Adipocyte (in vitro differentiated cells): ENCODE measurements at regions not wholly inside any gene's neighbourhood (a gene's known extent, or its start where the extent isn't known, plus 50 kb on each side); places are given as distances from the start of the nearest gene placed in this dataset.

Experiments
- DNase-seq: peaks from one replicate; pipeline ENCODE4 v3.0.0-alpha.2; 2015; ENCODE audit warnings: low read depth
- H3K27me3 ChIP-seq: replicated peaks from 2 replicates; pipeline ENCODE4 v1.7.0; 2013; ENCODE audit warnings: mild to moderate bottlenecking, low read length, moderate library complexity; ENCODE audit not compliant: control insufficient read depth, insufficient read depth
- H3K36me3 ChIP-seq: 2 replicates; pipeline ENCODE4 v1.7.0; 2013; ENCODE audit warnings: low read length, mild to moderate bottlenecking, moderate library complexity; ENCODE audit not compliant: control insufficient read depth, insufficient read depth, severe bottlenecking
- H3K4me1 ChIP-seq: 2 replicates; pipeline ENCODE4 v1.7.0; 2013; ENCODE audit warnings: mild to moderate bottlenecking, low read length, moderate library complexity; ENCODE audit not compliant: control insufficient read depth, insufficient read depth
- H3K4me3 ChIP-seq: 2 replicates; pipeline ENCODE4 v1.7.0; 2013; ENCODE audit warnings: mild to moderate bottlenecking, low read length, moderate library complexity
- H3K9ac ChIP-seq: 2 replicates; pipeline ENCODE4 v1.7.0; 2013; ENCODE audit warnings: mild to moderate bottlenecking, low read length, moderate library complexity
- H3K9me3 ChIP-seq: 2 replicates; pipeline ENCODE4 v1.7.0; 2013; ENCODE audit warnings: mild to moderate bottlenecking, low read length, moderate library complexity; ENCODE audit not compliant: control insufficient read depth

GRCh38 chr5:3201121-3201520, 394.5 kb upstream of the IRX1 start:
- no peak for DNase-seq
- Histone ChIP-seq H3K36me3 (no peaks in the 10 kb centered on the region), H3K4me1 (no peaks in the 10 kb centered on the region), H3K9me3 (no peaks in the 10 kb centered on the region), H3K4me3 (no peak overlapping the region), H3K27me3 (peaks cover 19% of the 10 kb centered on the region), H3K9ac (no peak overlapping the region)

DNA sequence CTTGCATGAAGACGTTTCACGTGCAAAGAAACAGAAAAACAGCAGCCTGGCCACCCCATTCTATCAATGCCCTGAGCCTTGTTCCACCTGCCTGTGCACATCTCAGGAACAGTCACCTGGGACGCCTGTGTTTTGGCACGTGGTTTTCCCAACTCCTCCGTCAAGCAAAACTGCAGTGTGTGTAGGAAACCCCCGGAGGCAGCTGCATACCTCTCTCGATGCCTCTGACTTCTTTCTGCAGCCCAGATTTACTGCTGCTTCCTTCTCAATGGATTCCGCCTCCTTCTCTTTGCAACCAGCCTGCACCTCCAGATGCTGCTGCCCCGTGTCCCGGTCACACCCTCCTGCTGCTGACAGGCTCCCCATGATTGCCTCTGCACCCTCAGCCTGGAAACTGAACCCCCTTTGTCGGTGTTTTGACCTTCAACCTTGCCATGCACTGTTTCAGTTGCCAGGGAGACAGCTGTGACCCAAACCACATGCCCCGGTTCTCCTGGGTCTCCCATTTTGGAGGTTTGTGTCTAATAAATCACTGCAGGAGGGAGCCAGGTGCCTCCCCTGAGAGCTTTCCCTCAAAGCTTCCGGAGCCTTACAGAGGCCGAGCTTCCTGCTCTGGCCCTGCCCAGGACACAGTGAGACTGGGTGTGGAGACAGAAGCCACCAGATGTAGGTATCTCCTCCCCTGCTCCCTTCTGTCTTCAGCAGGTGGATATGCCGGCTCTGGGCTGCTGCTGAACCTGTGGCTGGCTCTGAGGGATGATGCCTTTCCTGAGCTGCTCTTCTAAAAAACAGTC, 395.5 kb upstream of the IRX1 start:
- H3K4me1 ChIP-seq = no peaks in the 10 kb centered on the region
- H3K4me3 ChIP-seq = no peak overlapping the region
- no peaks in the 10 kb centered on the region for H3K9me3 ChIP-seq
- no peak for DNase-seq
- no peak overlapping the region for H3K9ac ChIP-seq
- H3K27me3 ChIP-seq = peaks cover 21% of the 10 kb centered on the region
- no peaks in the 10 kb centered on the region for H3K36me3 ChIP-seq

GRCh38 chr5:3198074-3198449, 397.6 kb upstream of the IRX1 start:
- Histone ChIP-seq H3K4me3 (no peak overlapping the region), H3K9ac (no peak overlapping the region), H3K9me3 (no peaks in the 10 kb centered on the region)

DNA sequence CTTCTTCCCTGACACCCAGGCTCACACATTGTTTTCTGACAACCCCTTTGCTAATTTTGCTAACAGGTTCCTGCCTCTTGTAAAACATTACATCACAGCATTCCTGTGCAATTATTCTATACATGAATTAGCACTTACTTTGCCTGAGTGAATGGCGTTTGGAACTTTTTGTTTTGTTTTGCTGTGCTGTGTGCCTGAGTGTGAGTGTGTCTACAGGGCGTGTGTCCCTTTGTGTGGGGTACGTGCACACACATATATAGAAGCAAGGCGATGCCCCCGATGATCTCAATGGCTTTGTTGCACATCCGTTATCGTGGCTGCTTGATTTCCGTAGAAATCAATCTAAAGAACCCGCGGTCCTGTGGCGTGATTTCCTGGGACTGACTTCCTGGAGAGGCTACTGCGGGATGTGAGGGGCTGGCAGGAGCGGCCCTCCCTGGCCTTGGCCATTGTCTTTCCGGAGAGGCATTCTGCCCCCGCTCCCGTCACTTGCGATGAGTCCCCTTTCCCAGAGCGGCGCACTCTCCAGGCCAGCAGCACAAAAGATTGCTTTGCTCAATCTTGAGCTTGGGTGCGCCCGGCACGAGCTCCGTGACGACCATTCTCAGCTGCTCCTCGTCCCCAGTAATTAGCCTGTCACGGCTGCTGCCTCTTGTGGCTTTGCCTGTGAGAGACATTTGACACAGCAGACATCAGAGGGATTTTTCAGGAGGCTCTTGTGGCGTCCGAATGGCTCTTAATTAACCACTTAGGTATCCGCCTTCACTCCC, 398.1 kb upstream of the IRX1 start:
- Histone ChIP-seq H3K9me3 (no peaks in the 10 kb centered on the region), H3K27me3 (peaks cover 21% of the 10 kb centered on the region), H3K4me3 (no peak overlapping the region), H3K4me1 (no peaks in the 10 kb centered on the region), H3K36me3 (no peaks in the 10 kb centered on the region), H3K9ac (no peak overlapping the region)
- no peak for DNase-seq

More at GRCh38 chr5:3198074-3198449, 397.6 kb upstream of the IRX1 start:
- H3K36me3 ChIP-seq = no peaks in the 10 kb centered on the region
- no peak for DNase-seq
- no peaks in the 10 kb centered on the region for H3K4me1 ChIP-seq
- peaks cover 21% of the 10 kb centered on the region for H3K27me3 ChIP-seq

DNA sequence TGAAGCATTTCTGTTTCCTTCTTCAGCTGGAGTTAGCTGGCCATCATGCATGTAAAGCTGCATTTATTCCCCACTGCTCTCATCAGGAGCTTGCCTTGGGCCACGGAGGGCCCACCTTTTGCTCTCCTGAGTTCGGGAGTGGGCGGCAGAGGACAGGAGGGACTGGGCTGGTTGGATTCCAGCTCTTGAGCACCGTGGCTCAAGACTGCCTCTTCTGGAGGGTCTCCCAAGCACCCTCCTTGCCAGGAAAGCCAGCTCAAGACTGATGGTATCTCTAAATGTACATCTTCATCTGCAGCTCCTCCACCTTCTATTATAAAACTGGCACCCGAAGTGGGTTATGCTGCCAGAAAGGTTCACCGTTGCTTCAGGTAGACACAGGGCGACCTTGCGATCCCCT, 399.6 kb upstream of the IRX1 start:
- Histone ChIP-seq H3K36me3 (no peaks in the 10 kb centered on the region), H3K9me3 (no peaks in the 10 kb centered on the region), H3K27me3 (peaks cover 21% of the 10 kb centered on the region), H3K4me1 (no peaks in the 10 kb centered on the region), H3K4me3 (no peak overlapping the region), H3K9ac (no peak overlapping the region)
- DNase-seq = no peak

GRCh38 chr5:3194684-3195083, 400.9 kb upstream of the IRX1 start:
- DNase-seq = no peak
- Histone ChIP-seq H3K27me3 (peaks cover 21% of the 10 kb centered on the region), H3K4me3 (no peak overlapping the region), H3K9ac (no peak overlapping the region), H3K9me3 (no peaks in the 10 kb centered on the region), H3K4me1 (no peaks in the 10 kb centered on the region), H3K36me3 (no peaks in the 10 kb centered on the region)

DNA sequence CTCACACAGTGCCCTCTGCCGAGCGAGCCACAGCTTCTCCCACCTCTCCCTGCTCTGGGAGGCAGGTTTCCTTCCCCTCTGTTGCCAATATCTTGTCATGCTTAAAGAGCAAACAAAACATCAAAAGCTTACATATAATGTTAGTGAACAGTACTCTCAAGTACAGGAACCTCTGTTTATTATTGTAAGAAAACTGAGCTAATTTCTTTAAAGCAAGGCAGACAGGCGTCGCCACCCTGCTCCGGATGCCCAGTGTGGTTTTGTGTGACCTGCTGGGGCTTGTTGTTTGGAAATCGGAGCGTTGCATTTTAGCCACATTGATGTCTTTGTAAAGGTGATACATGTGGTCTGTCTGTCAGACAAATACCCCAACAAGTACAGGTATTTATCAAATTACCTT, 401.4 kb upstream of the IRX1 start:
- DNase-seq = no peak
- H3K4me3 ChIP-seq = no peak overlapping the region
- H3K27me3 ChIP-seq = peaks cover 21% of the 10 kb centered on the region
- H3K9me3 ChIP-seq = no peaks in the 10 kb centered on the region
- no peaks in the 10 kb centered on the region for H3K36me3 ChIP-seq
- H3K4me1 ChIP-seq = no peaks in the 10 kb centered on the region
- H3K9ac ChIP-seq = no peak overlapping the region

DNA sequence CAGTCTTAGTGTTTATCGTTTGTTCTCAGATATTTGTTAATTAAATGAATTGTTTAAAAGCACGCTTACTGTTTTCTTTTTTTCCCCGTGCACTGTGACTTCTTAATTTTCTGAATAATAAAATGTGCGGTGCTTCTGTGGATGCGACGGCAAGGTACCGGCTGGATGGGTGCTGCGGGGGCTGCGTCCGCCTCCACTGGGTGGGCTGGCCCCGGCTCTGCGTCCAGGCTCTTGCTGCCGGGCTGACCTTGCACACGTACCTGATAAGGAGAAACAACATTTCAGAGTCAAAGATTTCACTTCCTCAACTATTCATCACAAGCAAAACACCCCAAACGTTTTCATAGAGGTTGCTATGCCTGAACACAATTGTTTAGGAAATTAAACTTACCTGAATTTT, 404.0 kb upstream of the IRX1 start:
- no peaks in the 10 kb centered on the region for H3K9me3 ChIP-seq
- H3K4me1 ChIP-seq = no peaks in the 10 kb centered on the region
- no peak overlapping the region for H3K9ac ChIP-seq
- no peak overlapping the region for H3K4me3 ChIP-seq
- no peaks in the 10 kb centered on the region for H3K36me3 ChIP-seq
- no peak for DNase-seq
- peaks cover 5% of the 10 kb centered on the region for H3K27me3 ChIP-seq

GRCh38 chr5:3190930-3191329, 404.7 kb upstream of the IRX1 start:
- Histone ChIP-seq H3K27me3 (peaks cover under 1% of the 10 kb centered on the region), H3K9ac (no peak overlapping the region), H3K4me3 (no peak overlapping the region), H3K9me3 (no peaks in the 10 kb centered on the region), H3K36me3 (no peaks in the 10 kb centered on the region), H3K4me1 (no peaks in the 10 kb centered on the region)
- no peak for DNase-seq

DNA sequence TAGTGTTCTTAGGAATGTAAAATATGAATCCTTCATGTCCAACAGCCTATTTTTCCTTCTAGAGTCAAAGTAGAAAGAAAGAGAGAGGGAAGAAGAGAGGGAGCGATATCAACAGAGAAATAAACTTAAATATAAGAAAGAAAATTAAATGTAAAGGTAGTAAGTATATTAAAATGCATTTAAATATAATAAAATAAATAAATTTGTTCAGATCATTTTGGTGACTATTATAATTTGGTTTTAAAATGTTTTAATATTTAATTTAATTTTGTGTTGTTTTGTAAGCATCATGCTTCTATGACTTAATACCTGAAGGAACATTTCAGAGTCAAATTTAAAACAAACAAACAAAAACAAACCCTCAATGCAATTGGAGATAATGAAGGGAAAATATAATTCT, 405.2 kb upstream of the IRX1 start:
- no peak for DNase-seq
- Histone ChIP-seq H3K9me3 (no peaks in the 10 kb centered on the region), H3K4me1 (no peaks in the 10 kb centered on the region), H3K36me3 (no peaks in the 10 kb centered on the region), H3K4me3 (no peak overlapping the region), H3K27me3 (no peaks in the 10 kb centered on the region), H3K9ac (no peak overlapping the region)

DNA sequence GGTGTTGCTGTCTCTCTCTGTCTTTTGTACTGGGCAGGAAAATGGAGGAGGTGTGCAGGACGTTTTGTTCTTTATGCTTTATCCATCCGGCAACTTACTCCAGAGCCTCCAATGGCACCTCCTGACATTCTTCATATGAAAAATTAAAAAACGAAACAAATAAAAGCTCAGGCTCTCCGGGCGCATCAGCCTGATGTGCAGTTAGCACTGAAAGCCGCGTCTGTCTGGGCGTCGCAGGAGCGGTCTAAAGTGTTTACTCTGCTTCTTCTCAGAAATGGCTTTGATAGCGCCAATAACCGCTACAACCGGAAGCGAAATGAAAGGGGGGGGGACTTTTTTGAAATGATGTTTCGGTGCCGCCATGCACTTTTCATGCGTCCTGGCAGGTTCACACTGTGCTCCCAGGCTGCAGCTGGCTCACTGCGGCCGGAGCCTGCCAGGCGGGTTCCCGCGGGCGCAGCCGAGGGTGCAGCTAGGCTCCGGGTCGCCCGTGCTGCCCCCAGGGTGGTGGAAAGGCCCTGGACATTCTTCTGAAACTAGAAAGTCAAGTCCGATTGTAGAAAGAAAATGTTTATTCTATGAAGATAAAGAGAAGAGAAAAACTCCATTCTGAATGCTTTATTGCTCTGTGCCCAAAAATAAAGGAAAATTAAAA, 407.7 kb upstream of the IRX1 start:
- no peak for DNase-seq
- H3K4me3 ChIP-seq = no peak overlapping the region
- no peaks in the 10 kb centered on the region for H3K36me3 ChIP-seq
- no peaks in the 10 kb centered on the region for H3K4me1 ChIP-seq
- no peaks in the 10 kb centered on the region for H3K9me3 ChIP-seq
- H3K9ac ChIP-seq = no peak overlapping the region
- H3K27me3 ChIP-seq = no peaks in the 10 kb centered on the region
